DMS 273 treated with DMSO at 0.1 percent for 48 hours (cell line): ENCODE measurements at regions not wholly inside any gene's neighbourhood (a gene's known extent, or its start where the extent isn't known, plus 50 kb on each side); places are given as distances from the start of the nearest gene placed in this dataset.

ENCODE experiments used
- DNase-seq: peaks from one replicate; lab custom pipeline; 2025; lab: John Stamatoyannopoulos, UW

- peak; percentile 72 for DNase-seq
Measured at GRCh38 chr3:102229062-102229655, 205.7 kb upstream of the ZPLD1 start.

GRCh38 chr3:102230057-102230456 lies 204.8 kb upstream of the ZPLD1 start:
- no peak for DNase-seq

- DNase-seq, result no peak
Measured at GRCh38 chr3:102233881-102234280, 200.9 kb upstream of the ZPLD1 start.

- DNase-seq, result no peak
Measured at GRCh38 chr3:102235679-102236078, 199.1 kb upstream of the ZPLD1 start.

GRCh38 chr3:102237181-102237580 lies 197.6 kb upstream of the ZPLD1 start:
- no peak for DNase-seq

- no peak for DNase-seq
Measured at GRCh38 chr3:102237838-102238237, 197.0 kb upstream of the ZPLD1 start.

- DNase-seq, result no peak
Measured at GRCh38 chr3:102238362-102238761, 196.5 kb upstream of the ZPLD1 start.

- DNase-seq, result no peak
Measured at GRCh38 chr3:102240720-102241119, 194.1 kb upstream of the ZPLD1 start.

GRCh38 chr3:102248981-102249705 lies 185.7 kb upstream of the ZPLD1 start:
- no peak for DNase-seq

- no peak for DNase-seq
Measured at GRCh38 chr3:102255736-102256135, 179.1 kb upstream of the ZPLD1 start.

- DNase-seq, result no peak
Measured at GRCh38 chr3:102258666-102259227, 176.1 kb upstream of the ZPLD1 start.

GRCh38 chr3:102259663-102260062 lies 175.2 kb upstream of the ZPLD1 start:
- no peak for DNase-seq

- DNase-seq, result no peak
Measured at GRCh38 chr3:102265720-102266119, 169.1 kb upstream of the ZPLD1 start.

GRCh38 chr3:102269406-102269805 lies 165.4 kb upstream of the ZPLD1 start:
- no peak for DNase-seq

GRCh38 chr3:102290241-102290640 lies 144.6 kb upstream of the ZPLD1 start:
- DNase-seq, result no peak

GRCh38 chr3:102295756-102296155 lies 139.1 kb upstream of the ZPLD1 start:
- no peak for DNase-seq

GRCh38 chr3:102297072-102297658 lies 137.7 kb upstream of the ZPLD1 start:
- DNase-seq, result no peak

GRCh38 chr3:102299125-102299877 lies 135.5 kb upstream of the ZPLD1 start:
- no peak for DNase-seq

GRCh38 chr3:102301155-102301880 lies 133.5 kb upstream of the ZPLD1 start:
- no peak for DNase-seq

GRCh38 chr3:102302020-102302419 lies 132.8 kb upstream of the ZPLD1 start:
- DNase-seq, result no peak

- no peak for DNase-seq
Measured at GRCh38 chr3:102304550-102304949, 130.3 kb upstream of the ZPLD1 start.

- no peak for DNase-seq
Measured at GRCh38 chr3:102307442-102307841, 127.4 kb upstream of the ZPLD1 start.
